ENCODE measurements at regions not wholly inside any gene's neighbourhood (a gene's known extent, or its start where the extent isn't known, plus 50 kb on each side); places are given as distances from the start of the nearest gene placed in this dataset.

DNA sequence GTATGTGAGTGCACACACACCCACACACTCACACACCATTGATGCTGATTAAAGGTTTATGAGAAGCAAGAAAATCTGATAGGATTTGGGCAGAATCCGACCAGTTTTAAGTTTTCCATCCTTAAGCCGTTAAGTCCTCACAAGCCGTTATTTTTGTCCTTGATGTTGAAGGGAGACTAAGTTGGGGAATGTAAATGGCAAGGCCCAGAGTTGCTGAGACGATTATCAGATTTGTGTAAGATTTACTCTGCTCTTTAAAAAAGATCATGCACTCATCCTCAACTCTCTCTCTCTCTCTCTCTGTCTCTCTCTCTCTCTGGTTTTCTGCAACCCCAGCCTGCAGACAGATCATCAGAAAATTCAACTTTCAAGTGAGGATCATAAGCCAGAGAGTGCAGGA is 238.8 kb downstream of the SMAD2 start:
- TF ChIP-seq CTCF (IDR thresholded peaks at IDR 0.05; ENCODE audit: poor library complexity) (no peak), EZH2phosphoT487 (IDR thresholded peaks at IDR 0.05; ENCODE audit: low read depth, severe bottlenecking, unreplicated experiment) (no peak)

All from hepatocyte (in vitro differentiated cells).